CD14-positive monocyte (primary cell): ENCODE measurements at regions not wholly inside any gene's neighbourhood (a gene's known extent, or its start where the extent isn't known, plus 50 kb on each side); places are given as distances from the start of the nearest gene placed in this dataset.

ENCODE experiments used
- DNase-seq, 3 donors: peaks; one replicate each; pipeline ENCODE4 v3.0.0-alpha.2; 2011 to 2022
- H2AFZ ChIP-seq: 2 replicates; pipeline ENCODE4 v1.6.0; 2012; ENCODE audit warnings: mild to moderate bottlenecking, low read depth, low read length, inconsistent platforms; ENCODE audit not compliant: insufficient read depth, poor library complexity, severe bottlenecking
- H3K27ac ChIP-seq, 2 donors: 1 replicate in 1 of 2; 2 replicates in 1 of 2; pipeline ENCODE4 v1.5.1; 2012 to 2013; ENCODE audit warnings: low read length in 2 of 2, control low read depth in 1 of 2, inconsistent platforms in 1 of 2, low read depth in 1 of 2, mild to moderate bottlenecking in 1 of 2
- H3K27me3 ChIP-seq, 2 donors: one replicate each; pipeline versions ENCODE4 v1.6.0 to v1.6.1; 2011 to 2013; ENCODE audit warnings: low read length in 2 of 2; ENCODE audit not compliant: control insufficient read depth in 2 of 2, insufficient read depth in 2 of 2
- H3K36me3 ChIP-seq, 2 donors: replicated peaks in 1 of 2; 1 replicate in 1 of 2; 2 replicates in 1 of 2; pipeline versions ENCODE4 v1.5.1 to v1.6.1; 2012 to 2013; ENCODE audit warnings: low read length in 2 of 2, control low read depth in 1 of 2, inconsistent platforms in 1 of 2, mild to moderate bottlenecking in 1 of 2; ENCODE audit not compliant: insufficient read depth in 2 of 2, control insufficient read depth in 1 of 2
- H3K4me1 ChIP-seq, 2 donors: 1 replicate in 1 of 2; 2 replicates in 1 of 2; pipeline versions ENCODE4 v1.5.1 to v1.6.1; 2012 to 2013; ENCODE audit warnings: low read length in 2 of 2, control low read depth in 1 of 2, inconsistent platforms in 1 of 2, mild to moderate bottlenecking in 1 of 2, moderate library complexity in 1 of 2; ENCODE audit not compliant: insufficient read depth in 2 of 2, control insufficient read depth in 1 of 2
- H3K4me2 ChIP-seq: replicated peaks from 2 replicates; pipeline ENCODE3; 2012; ENCODE audit warnings: low read length, moderate library complexity, mild to moderate bottlenecking; ENCODE audit not compliant: poor library complexity, severe bottlenecking; ENCODE audit errors: extremely low read depth
- H3K4me3 ChIP-seq, 3 experiments: fragments of 200-600 bp in 1 of 3; sonication (generic) in 1 of 3; replicated peaks in 1 of 3; 1 replicate in 2 of 3; 2 replicates in 1 of 3; pipeline ENCODE4 v1.5.1; 2011 to 2013; ENCODE audit warnings: low read length in 3 of 3, mild to moderate bottlenecking in 3 of 3, control low read depth in 2 of 3, low read depth in 2 of 3, inconsistent platforms in 1 of 3, moderate library complexity in 1 of 3
- H3K79me2 ChIP-seq: 2 replicates; pipeline ENCODE4 v1.6.0; 2012; ENCODE audit warnings: mild to moderate bottlenecking, control low read depth, inconsistent platforms, low read length, moderate library complexity; ENCODE audit not compliant: insufficient read depth
- H3K9ac ChIP-seq: 2 replicates; pipeline ENCODE4 v1.6.0; 2017; ENCODE audit warnings: low read length, mild to moderate bottlenecking; ENCODE audit not compliant: insufficient read depth, poor library complexity, severe bottlenecking
- H3K9me3 ChIP-seq, 2 donors: replicated peaks in 1 of 2; 1 replicate in 1 of 2; 2 replicates in 1 of 2; pipeline versions ENCODE4 v1.5.1 to v1.6.1; 2012 to 2013; ENCODE audit warnings: low read length in 2 of 2, control low read depth in 1 of 2; ENCODE audit not compliant: control insufficient read depth in 1 of 2, insufficient read depth in 1 of 2
- H4K20me1 ChIP-seq: 2 replicates; pipeline ENCODE4 v1.6.0; 2012; ENCODE audit warnings: mild to moderate bottlenecking, low read length, control low read depth, moderate library complexity; ENCODE audit not compliant: insufficient read depth
- H3K27ac Mint-ChIP-seq, 7 donors: one replicate each; pipeline ENCODE4 v1.8.0; 2020; ENCODE audit warnings: mild to moderate bottlenecking in 7 of 7, mixed read lengths in 7 of 7, moderate library complexity in 6 of 7, inconsistent platforms in 2 of 7
- H3K27me3 Mint-ChIP-seq, 3 donors: one replicate each; pipeline ENCODE4 v1.8.0; 2021 to 2022; ENCODE audit warnings: low read depth in 3 of 3, mild to moderate bottlenecking in 3 of 3, mixed read lengths in 3 of 3, moderate library complexity in 3 of 3, inconsistent platforms in 1 of 3
- H3K36me3 Mint-ChIP-seq, 2 donors: one replicate each; pipeline ENCODE4 v1.8.0; 2020; ENCODE audit warnings: mixed read lengths in 2 of 2, inconsistent platforms in 1 of 2, mild to moderate bottlenecking in 1 of 2
- H3K4me1 Mint-ChIP-seq: one replicate; pipeline ENCODE4 v1.8.0; 2020; ENCODE audit warnings: mild to moderate bottlenecking, mixed read lengths
- H3K4me3 Mint-ChIP-seq, 2 donors: one replicate each; pipeline ENCODE4 v1.8.0; 2020; ENCODE audit warnings: mild to moderate bottlenecking in 2 of 2, mixed read lengths in 2 of 2, moderate library complexity in 1 of 2
- H3K9me3 Mint-ChIP-seq, 7 donors: one replicate each; pipeline ENCODE4 v1.8.0; 2020 to 2022; ENCODE audit warnings: mixed read lengths in 7 of 7, mild to moderate bottlenecking in 6 of 7, moderate library complexity in 6 of 7, inconsistent platforms in 2 of 7
- WGBS: methylation state at CpG from one replicate; pipeline ENCODE4 v1.1.5; 2013; ENCODE audit warnings: missing lambda C conversion rate; ENCODE audit not compliant: insufficient coverage; 5-methylcytosine and 5-hydroxymethylcytosine counted together
- intact Hi-C, 2 donors: fragments of 100-400 bp; cut with micrococcal nuclease; formaldehyde crosslinking; loops; one replicate each; pipeline versions ENCODE4 v1.15.0 to v1.15.1; 2023
- TF ChIP-seq, protein P1 (sequence below): fragments of 200-600 bp; IDR thresholded peaks from one replicate; pipeline ENCODE4 v1.8.0; 2022; ENCODE audit warnings: antibody characterized with exemption, mild to moderate bottlenecking

DNA sequence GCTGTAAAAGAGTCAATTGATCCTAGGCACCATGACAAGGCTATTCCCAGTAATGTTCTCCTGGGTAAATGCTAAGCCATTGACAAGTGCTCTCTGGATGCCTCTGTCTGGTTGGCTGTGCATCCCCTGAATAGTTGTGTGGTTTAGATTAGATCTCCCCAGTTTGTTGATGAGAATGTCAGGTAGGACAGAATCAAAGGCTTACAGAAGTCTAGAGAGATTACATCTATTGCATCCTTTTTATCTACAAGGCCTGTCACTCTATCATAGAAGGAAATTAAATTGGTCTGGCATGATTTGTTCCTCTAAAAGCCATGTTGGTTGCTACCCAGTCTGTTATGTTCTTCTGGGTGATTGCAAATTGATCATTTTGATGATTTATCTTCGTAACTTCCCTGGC lies 548.3 kb downstream of the GATA3 start:
- Histone ChIP-seq H3K4me1 (no peaks in the 10 kb centered on the region), H3K79me2 (no peaks in the 10 kb centered on the region), H3K27me3 (no peaks in the 10 kb centered on the region), H3K9me3 (peaks cover 13 to 14% of the 10 kb centered on the region in 2 donors), H4K20me1 (no peaks in the 10 kb centered on the region), H2AFZ (no peak overlapping the region), H3K27ac (no peak overlapping the region), H3K4me3 (no peak overlapping the region), H3K4me2 (no peak overlapping the region), H3K36me3 (no peaks in the 10 kb centered on the region), H3K9ac (no peak overlapping the region)
- TF ChIP-seq, protein P1, sequence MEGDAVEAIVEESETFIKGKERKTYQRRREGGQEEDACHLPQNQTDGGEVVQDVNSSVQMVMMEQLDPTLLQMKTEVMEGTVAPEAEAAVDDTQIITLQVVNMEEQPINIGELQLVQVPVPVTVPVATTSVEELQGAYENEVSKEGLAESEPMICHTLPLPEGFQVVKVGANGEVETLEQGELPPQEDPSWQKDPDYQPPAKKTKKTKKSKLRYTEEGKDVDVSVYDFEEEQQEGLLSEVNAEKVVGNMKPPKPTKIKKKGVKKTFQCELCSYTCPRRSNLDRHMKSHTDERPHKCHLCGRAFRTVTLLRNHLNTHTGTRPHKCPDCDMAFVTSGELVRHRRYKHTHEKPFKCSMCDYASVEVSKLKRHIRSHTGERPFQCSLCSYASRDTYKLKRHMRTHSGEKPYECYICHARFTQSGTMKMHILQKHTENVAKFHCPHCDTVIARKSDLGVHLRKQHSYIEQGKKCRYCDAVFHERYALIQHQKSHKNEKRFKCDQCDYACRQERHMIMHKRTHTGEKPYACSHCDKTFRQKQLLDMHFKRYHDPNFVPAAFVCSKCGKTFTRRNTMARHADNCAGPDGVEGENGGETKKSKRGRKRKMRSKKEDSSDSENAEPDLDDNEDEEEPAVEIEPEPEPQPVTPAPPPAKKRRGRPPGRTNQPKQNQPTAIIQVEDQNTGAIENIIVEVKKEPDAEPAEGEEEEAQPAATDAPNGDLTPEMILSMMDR = no peak
- H3K4me1 Mint-ChIP-seq = no peaks in the 10 kb centered on the region
- intact Hi-C loops = no loop called here
- peaks cover 5 to 31% (median 12%) of the 10 kb centered on the region in 7 donors for H3K9me3 Mint-ChIP-seq
- no peaks in the 10 kb centered on the region for H3K36me3 Mint-ChIP-seq
- H3K4me3 Mint-ChIP-seq = no peak overlapping the region
- H3K27me3 Mint-ChIP-seq = no peaks in the 10 kb centered on the region
- no peak for DNase-seq
- no peak overlapping the region for H3K27ac Mint-ChIP-seq
- no CpG with 5 or more reads among the region's 1 CpG for WGBS

DNA sequence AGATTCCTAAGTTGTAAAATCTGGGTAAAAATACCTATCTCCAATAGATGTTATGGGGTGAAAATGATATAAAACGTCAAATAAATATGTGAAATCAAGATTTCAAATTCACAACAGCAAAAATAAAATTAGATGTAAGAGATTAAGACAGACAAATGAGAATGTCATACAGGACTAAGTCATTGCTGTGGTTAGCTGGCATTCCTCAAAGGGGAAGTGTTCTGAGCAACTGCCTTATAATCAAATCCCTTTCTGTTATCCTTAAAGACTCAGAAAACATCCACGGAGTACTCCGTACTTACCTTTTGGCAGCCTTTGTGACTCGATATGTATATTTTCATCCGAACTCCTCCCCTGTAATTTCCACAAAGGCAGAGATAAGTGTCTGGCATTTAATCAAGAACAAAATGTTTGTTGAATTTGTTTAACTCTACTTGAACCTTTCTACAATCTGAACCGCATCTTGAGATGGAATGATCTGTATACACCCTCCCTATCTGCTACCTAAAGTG lies 559.6 kb downstream of the GATA3 start:
- intact Hi-C loops = no loop called here
- no peaks in the 10 kb centered on the region for H3K36me3 Mint-ChIP-seq

More for the DNA sequence above, 559.6 kb downstream of the GATA3 start:
- H3K27ac Mint-ChIP-seq = no peak overlapping the region
- Histone ChIP-seq H2AFZ (no peak overlapping the region), H3K36me3 (no peaks in the 10 kb centered on the region), H3K27me3 (no peaks in the 10 kb centered on the region), H3K9me3 (peaks cover 0 to under 1% of the 10 kb centered on the region in 2 donors), H3K4me1 (no peaks in the 10 kb centered on the region), H3K4me3 (no peak overlapping the region), H3K27ac (no peak overlapping the region), H4K20me1 (no peaks in the 10 kb centered on the region), H3K4me2 (no peak overlapping the region), H3K9ac (no peak overlapping the region), H3K79me2 (no peaks in the 10 kb centered on the region)
- no peak for DNase-seq
- WGBS = no CpG with 5 or more reads among the region's 6 CpGs
- H3K27me3 Mint-ChIP-seq = peaks cover 0 to 2% (median 0%) of the 10 kb centered on the region in 3 donors
- TF ChIP-seq, protein P1 = no peak
- H3K9me3 Mint-ChIP-seq = peaks cover 0 to 6% (median 3%) of the 10 kb centered on the region in 7 donors
- no peak overlapping the region for H3K4me3 Mint-ChIP-seq
- H3K4me1 Mint-ChIP-seq = no peaks in the 10 kb centered on the region
